HepG2 (cell line): ENCODE measurements at regions not wholly inside any gene's neighbourhood (a gene's known extent, or its start where the extent isn't known, plus 50 kb on each side); places are given as distances from the start of the nearest gene placed in this dataset.

Experiments
- ATAC-seq: fragments of 200-7000 bp; cut with Tn5 transposase; 3 replicates; pipeline ENCODE4 v1.9.1; 2020; ENCODE audit warnings: mild to moderate bottlenecking, moderate library complexity
- BruUV-seq: library from RNA; stranded (reverse); fragments of 400-500 nt; replicated peaks from 2 replicates; lab custom pipeline; 2021; lab: Mats Ljungman, UMichigan
- CTCF ChIA-PET: fragments of 300-600 bp; formaldehyde crosslinking; extraction: SDS; loops from one replicate; lab custom pipeline; 2021; ENCODE audit warnings: low total read pairs, inconsistent platforms, low intra/inter-chr PET ratio; lab: Yijun Ruan, JAX
- POLR2A ChIA-PET: fragments of 350-600 bp; sonication (Branson Sonifier 250); formaldehyde crosslinking; loops from one replicate; lab custom pipeline; 2020; ENCODE audit warnings: antibody characterized with exemption, inconsistent platforms; lab: Yijun Ruan, JAX
- DNase-seq: peaks from one replicate; pipeline ENCODE4 v3.0.0-alpha.2; 2015; ENCODE audit warnings: low spot score
- FAIRE-seq: peaks from 3 replicates; lab custom pipeline; 2011; peaks lifted over from hg19 to GRCh38; lab: Jason Lieb, UNC
- H2AFZ ChIP-seq: one replicate; pipeline ENCODE4 v1.6.1; 2011; ENCODE audit warnings: low read length, inconsistent platforms
- H3K27ac ChIP-seq: fragments of 300-600 bp; 3 replicates; pipeline ENCODE4 v1.8.0; 2011; ENCODE audit warnings: mixed run types, mild to moderate bottlenecking, mixed read lengths, low read length, inconsistent platforms; ENCODE audit not compliant: insufficient read depth; ENCODE audit errors: extremely low read length
- H3K27me3 ChIP-seq, 2 experiments: fragments of 200-600 bp in 1 of 2; 2 replicates in 1 of 2; 3 replicates in 1 of 2; pipeline versions ENCODE4 v1.6.0 to v1.8.0; 2011; ENCODE audit warnings: low read length in 2 of 2, mild to moderate bottlenecking in 2 of 2, moderate library complexity in 2 of 2, inconsistent platforms in 1 of 2; ENCODE audit not compliant: insufficient read depth in 2 of 2, control insufficient read depth in 1 of 2
- H3K36me3 ChIP-seq, 2 experiments: fragments of 200-600 bp in 1 of 2; replicated peaks in 1 of 2; 2 replicates in 1 of 2; 3 replicates in 1 of 2; pipeline versions ENCODE4 v1.5.1 to v1.8.0; 2011; ENCODE audit warnings: low read length in 2 of 2, inconsistent platforms in 1 of 2; ENCODE audit not compliant: insufficient read depth in 2 of 2, control insufficient read depth in 1 of 2
- H3K4me1 ChIP-seq: 2 replicates; pipeline ENCODE4 v1.5.1; 2012; ENCODE audit warnings: low read length, inconsistent platforms; ENCODE audit not compliant: insufficient read depth
- H3K4me2 ChIP-seq: 2 replicates; pipeline ENCODE4 v1.6.0; 2011; ENCODE audit warnings: low read depth, low read length, inconsistent platforms
- H3K4me3 ChIP-seq, 3 experiments: fragments of 200-600 bp in 1 of 3; sonication (generic), shearing (Covaris generic) in 1 of 3; replicated peaks in 1 of 3; 2 replicates each; pipeline ENCODE4 v1.5.1; 2011 to 2016; ENCODE audit warnings: low read length in 3 of 3, inconsistent platforms in 2 of 3, low read depth in 2 of 3, mild to moderate bottlenecking in 2 of 3, control low read depth in 1 of 3, mixed read lengths in 1 of 3; ENCODE audit not compliant: insufficient read depth in 1 of 3
- H3K79me2 ChIP-seq: one replicate; pipeline ENCODE4 v1.6.1; 2011; ENCODE audit warnings: low read length, inconsistent platforms; ENCODE audit not compliant: insufficient read depth
- H3K9ac ChIP-seq: 2 replicates; pipeline ENCODE4 v1.6.0; 2011; ENCODE audit warnings: mild to moderate bottlenecking, low read depth, low read length, inconsistent platforms; ENCODE audit not compliant: insufficient read depth
- H3K9me3 ChIP-seq: 2 replicates; pipeline ENCODE4 v1.5.1; 2012; ENCODE audit warnings: mild to moderate bottlenecking, low read length
- H4K20me1 ChIP-seq: 2 replicates; pipeline ENCODE4 v1.6.0; 2011; ENCODE audit warnings: inconsistent platforms, mild to moderate bottlenecking, low read length, moderate library complexity; ENCODE audit not compliant: insufficient read depth
- AGO2 ChIP-seq: fragments of 200-400 bp; formaldehyde crosslinking; optimal IDR thresholded peaks from 2 replicates; pipeline ENCODE3; 2017; ENCODE audit warnings: mild to moderate bottlenecking, low read depth, low read length, moderate library complexity
- AHR ChIP-seq: IDR thresholded peaks from 2 replicates; pipeline ENCODE4 v1.6.1; 2018; ENCODE audit warnings: missing genetic modification reagents, missing compliant biosample characterization
- ASH2L ChIP-seq: fragments of 300-600, 200-600 bp; sonication (generic); IDR thresholded peaks from 2 replicates; pipeline ENCODE4 v1.7.0; 2017; ENCODE audit warnings: low read depth, mild to moderate bottlenecking, moderate library complexity, mixed read lengths, low read length; ENCODE audit not compliant: insufficient read length
- FOXP1 ChIP-seq, 2 experiments: fragments of 450-650 bp in 1 of 2; IDR thresholded peaks; 2 replicates each; pipeline ENCODE4 v1.6.1; 2017 to 2018; ENCODE audit warnings: antibody characterized with exemption in 1 of 2
- KAT8 ChIP-seq: IDR thresholded peaks from 2 replicates; pipeline ENCODE4 v1.6.1; 2016; ENCODE audit warnings: missing genetic modification reagents, missing compliant biosample characterization
- NFATC3 ChIP-seq: sonication (generic); formaldehyde crosslinking; IDR thresholded peaks from 2 replicates; pipeline ENCODE4 v1.5.1; 2020; ENCODE audit warnings: mild to moderate bottlenecking, missing genetic modification reagents
- PCBP1 ChIP-seq: fragments of 200-400 bp; formaldehyde crosslinking; IDR thresholded peaks from 2 replicates; pipeline ENCODE4 v1.6.1; 2017; ENCODE audit warnings: mild to moderate bottlenecking, low read depth, low read length, borderline replicate concordance
- RARA ChIP-seq: IDR thresholded peaks from 2 replicates; pipeline ENCODE4 v1.6.1; 2016; ENCODE audit warnings: missing genetic modification reagents, missing compliant biosample characterization
- SRY ChIP-seq: sonication (generic); formaldehyde crosslinking; IDR thresholded peaks from 2 replicates; pipeline ENCODE4 v1.8.0; 2022; ENCODE audit warnings: mild to moderate bottlenecking, missing genetic modification reagents
- THAP11 ChIP-seq: IDR thresholded peaks from 2 replicates; pipeline ENCODE4 v1.6.1; 2016; ENCODE audit warnings: missing biosample characterization, missing genetic modification reagents
- ZNF891 ChIP-seq: sonication (generic); formaldehyde crosslinking; IDR thresholded peaks from 2 replicates; pipeline ENCODE4 v1.5.0; 2020; ENCODE audit warnings: mild to moderate bottlenecking, missing genetic modification reagents
- WGBS: methylation state at CpG from one replicate; pipeline ENCODE4 v1.1.6; 2017; ENCODE audit warnings: low lambda C conversion rate; 5-methylcytosine and 5-hydroxymethylcytosine counted together
- in situ Hi-C: cut with HindIII; loops from 2 replicates; pipeline ENCODE4 v1.10.0; 2017; ENCODE audit warnings: low pct_unique_long_range_greater_than_20kb; ENCODE audit not compliant: extremely low pct_ligation_motif_present
- intact Hi-C: fragments of 100-400 bp; cut with micrococcal nuclease; formaldehyde crosslinking; loops from one replicate; pipeline ENCODE4 v1.10.0; 2022; ENCODE audit not compliant: unreplicated experiment
- TF ChIP-seq, protein P1 (sequence below): sonication (generic); formaldehyde crosslinking; IDR thresholded peaks from 2 replicates; pipeline ENCODE4 v1.4.0; 2020; ENCODE audit warnings: missing genetic modification reagents
- TF ChIP-seq, protein P2 (sequence below): sonication (generic); formaldehyde crosslinking; IDR thresholded peaks from 2 replicates; pipeline ENCODE4 v1.4.0; 2020; ENCODE audit warnings: missing genetic modification reagents

DNA sequence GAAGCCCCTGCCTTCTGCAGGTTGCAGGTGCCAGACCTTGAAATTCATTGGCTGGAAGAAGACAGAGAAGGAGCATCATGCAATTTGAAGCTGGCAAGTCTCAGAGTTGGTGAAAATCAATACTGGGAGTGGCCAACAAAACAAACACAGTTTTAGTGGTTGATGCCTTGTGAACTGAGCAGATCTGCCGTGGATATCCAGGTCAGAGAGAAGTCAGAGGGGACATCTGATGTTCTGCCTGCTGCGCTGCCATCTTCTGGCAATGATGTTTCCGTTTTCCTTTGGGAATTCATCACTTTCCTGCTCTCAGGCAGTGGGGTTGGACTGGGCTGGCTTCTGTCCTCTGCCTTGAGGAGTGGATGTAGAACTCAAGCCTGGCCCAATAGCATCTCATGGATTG, 132.0 kb downstream of the RPS24 start (continued):
- TF ChIP-seq, protein P1, sequence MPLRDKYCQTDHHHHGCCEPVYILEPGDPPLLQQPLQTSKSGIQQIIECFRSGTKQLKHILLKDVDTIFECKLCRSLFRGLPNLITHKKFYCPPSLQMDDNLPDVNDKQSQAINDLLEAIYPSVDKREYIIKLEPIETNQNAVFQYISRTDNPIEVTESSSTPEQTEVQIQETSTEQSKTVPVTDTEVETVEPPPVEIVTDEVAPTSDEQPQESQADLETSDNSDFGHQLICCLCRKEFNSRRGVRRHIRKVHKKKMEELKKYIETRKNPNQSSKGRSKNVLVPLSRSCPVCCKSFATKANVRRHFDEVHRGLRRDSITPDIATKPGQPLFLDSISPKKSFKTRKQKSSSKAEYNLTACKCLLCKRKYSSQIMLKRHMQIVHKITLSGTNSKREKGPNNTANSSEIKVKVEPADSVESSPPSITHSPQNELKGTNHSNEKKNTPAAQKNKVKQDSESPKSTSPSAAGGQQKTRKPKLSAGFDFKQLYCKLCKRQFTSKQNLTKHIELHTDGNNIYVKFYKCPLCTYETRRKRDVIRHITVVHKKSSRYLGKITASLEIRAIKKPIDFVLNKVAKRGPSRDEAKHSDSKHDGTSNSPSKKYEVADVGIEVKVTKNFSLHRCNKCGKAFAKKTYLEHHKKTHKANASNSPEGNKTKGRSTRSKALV (CRISPR knock-in tag): no peak
- TF ChIP-seq RARA (CRISPR knock-in tag) (peak; percentile 45), FOXP1 (IDR thresholded peaks at IDR 0.05) (no peak), FOXP1 (CRISPR knock-in tag; IDR thresholded peaks at IDR 0.05) (no peak), SRY (CRISPR knock-in tag) (no peak)

DNA sequence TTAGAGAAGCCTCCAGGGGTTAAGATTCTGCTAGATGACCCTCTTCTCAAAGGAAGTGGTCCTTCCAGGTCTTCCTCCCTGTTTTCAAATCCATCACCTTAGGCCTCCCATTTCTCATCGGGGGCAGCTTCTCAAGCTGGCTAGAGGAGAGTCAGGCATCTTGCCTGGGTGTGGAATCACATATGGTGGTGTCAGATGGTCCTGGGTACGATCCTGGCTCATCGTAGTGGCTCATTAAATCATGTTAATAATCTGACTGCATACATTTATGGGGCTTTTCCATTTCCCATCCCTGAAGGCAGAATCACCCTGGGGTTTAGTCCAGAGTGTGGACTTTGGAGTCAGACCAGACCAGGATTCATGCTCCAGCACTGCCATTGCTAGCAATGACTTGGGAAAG, 132.6 kb downstream of the RPS24 start:
- Histone ChIP-seq H3K4me2 (no peak overlapping the region), H3K27ac (no peak overlapping the region), H4K20me1 (no peaks in the 10 kb centered on the region), H3K79me2 (no peaks in the 10 kb centered on the region), H3K4me1 (no peaks in the 10 kb centered on the region), H3K36me3 (no peaks in the 10 kb centered on the region), H2AFZ (no peak overlapping the region), H3K27me3 (peaks cover 0 to 7% of the 10 kb centered on the region in 2 experiments; a peak in 1 of 5 replicates), H3K9me3 (no peaks in the 10 kb centered on the region), H3K4me3 (no peak overlapping the region), H3K9ac (no peak overlapping the region)
- ChIA-PET CTCF (interaction anchor here (1.6 kb wide), 1 partner anchor 119 kb away, joined by 9 read pairs; no protein-coding TSS in a partner anchor), POLR2A (no interaction called here)
- in situ Hi-C loops (loop anchor here (5.0 kb wide), 1 partner anchor 119 kb away; no protein-coding TSS in a partner anchor), intact Hi-C loops (no loop called here)
- no peak for ATAC-seq
- 38% methylated on average over 3 of the region's 3 CpGs for WGBS
- no peak for FAIRE-seq
- BruUV-seq: no TSS peak
- no peak for DNase-seq
- TF ChIP-seq THAP11 (CRISPR knock-in tag) (no peak), ASH2L (no peak), KAT8 (CRISPR knock-in tag) (no peak), NFATC3 (CRISPR knock-in tag) (no peak), ZNF891 (CRISPR knock-in tag) (no peak), AGO2 (no peak), AHR (CRISPR knock-in tag) (no peak), PCBP1 (no peak)
- TF ChIP-seq, protein P2, sequence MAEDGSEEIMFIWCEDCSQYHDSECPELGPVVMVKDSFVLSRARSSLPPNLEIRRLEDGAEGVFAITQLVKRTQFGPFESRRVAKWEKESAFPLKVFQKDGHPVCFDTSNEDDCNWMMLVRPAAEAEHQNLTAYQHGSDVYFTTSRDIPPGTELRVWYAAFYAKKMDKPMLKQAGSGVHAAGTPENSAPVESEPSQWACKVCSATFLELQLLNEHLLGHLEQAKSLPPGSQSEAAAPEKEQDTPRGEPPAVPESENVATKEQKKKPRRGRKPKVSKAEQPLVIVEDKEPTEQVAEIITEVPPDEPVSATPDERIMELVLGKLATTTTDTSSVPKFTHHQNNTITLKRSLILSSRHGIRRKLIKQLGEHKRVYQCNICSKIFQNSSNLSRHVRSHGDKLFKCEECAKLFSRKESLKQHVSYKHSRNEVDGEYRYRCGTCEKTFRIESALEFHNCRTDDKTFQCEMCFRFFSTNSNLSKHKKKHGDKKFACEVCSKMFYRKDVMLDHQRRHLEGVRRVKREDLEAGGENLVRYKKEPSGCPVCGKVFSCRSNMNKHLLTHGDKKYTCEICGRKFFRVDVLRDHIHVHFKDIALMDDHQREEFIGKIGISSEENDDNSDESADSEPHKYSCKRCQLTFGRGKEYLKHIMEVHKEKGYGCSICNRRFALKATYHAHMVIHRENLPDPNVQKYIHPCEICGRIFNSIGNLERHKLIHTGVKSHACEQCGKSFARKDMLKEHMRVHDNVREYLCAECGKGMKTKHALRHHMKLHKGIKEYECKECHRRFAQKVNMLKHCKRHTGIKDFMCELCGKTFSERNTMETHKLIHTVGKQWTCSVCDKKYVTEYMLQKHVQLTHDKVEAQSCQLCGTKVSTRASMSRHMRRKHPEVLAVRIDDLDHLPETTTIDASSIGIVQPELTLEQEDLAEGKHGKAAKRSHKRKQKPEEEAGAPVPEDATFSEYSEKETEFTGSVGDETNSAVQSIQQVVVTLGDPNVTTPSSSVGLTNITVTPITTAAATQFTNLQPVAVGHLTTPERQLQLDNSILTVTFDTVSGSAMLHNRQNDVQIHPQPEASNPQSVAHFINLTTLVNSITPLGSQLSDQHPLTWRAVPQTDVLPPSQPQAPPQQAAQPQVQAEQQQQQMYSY (CRISPR knock-in tag): no peak
